ENCODE measurements at regions not wholly inside any gene's neighbourhood (a gene's known extent, or its start where the extent isn't known, plus 50 kb on each side); places are given as distances from the start of the nearest gene placed in this dataset.
"Not testable (repeated sequence)": the region's sequence is repeated elsewhere in the genome, so short reads cannot be mapped to it uniquely, and the experiment has no call there.

DNA sequence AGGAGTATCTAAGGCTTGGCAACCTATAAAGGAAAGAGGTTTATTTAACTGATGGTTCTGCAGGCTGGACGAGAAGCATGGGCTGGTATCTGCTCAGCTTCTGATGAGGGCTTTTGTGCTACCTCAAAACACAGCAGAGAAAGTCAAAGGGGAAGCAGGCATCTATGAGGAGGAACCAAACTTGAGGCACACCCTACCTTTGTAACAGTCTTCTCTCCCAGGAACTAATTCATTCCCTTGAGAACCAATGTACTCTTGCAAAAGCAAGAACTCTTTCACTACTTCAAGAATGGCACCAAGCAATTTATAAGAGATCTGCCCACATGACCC lies 109.0 kb downstream of the CGGBP1 start:
- TF ChIP-seq, protein P1, sequence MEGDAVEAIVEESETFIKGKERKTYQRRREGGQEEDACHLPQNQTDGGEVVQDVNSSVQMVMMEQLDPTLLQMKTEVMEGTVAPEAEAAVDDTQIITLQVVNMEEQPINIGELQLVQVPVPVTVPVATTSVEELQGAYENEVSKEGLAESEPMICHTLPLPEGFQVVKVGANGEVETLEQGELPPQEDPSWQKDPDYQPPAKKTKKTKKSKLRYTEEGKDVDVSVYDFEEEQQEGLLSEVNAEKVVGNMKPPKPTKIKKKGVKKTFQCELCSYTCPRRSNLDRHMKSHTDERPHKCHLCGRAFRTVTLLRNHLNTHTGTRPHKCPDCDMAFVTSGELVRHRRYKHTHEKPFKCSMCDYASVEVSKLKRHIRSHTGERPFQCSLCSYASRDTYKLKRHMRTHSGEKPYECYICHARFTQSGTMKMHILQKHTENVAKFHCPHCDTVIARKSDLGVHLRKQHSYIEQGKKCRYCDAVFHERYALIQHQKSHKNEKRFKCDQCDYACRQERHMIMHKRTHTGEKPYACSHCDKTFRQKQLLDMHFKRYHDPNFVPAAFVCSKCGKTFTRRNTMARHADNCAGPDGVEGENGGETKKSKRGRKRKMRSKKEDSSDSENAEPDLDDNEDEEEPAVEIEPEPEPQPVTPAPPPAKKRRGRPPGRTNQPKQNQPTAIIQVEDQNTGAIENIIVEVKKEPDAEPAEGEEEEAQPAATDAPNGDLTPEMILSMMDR (IDR thresholded peaks at IDR 0.05): no peak
- H3K4me1 Mint-ChIP-seq (ENCODE audit: unreplicated experiment): no peaks in the 10 kb centered on the region
- no peak for DNase-seq (ENCODE audit: extremely low spot score, unreplicated experiment)

DNA sequence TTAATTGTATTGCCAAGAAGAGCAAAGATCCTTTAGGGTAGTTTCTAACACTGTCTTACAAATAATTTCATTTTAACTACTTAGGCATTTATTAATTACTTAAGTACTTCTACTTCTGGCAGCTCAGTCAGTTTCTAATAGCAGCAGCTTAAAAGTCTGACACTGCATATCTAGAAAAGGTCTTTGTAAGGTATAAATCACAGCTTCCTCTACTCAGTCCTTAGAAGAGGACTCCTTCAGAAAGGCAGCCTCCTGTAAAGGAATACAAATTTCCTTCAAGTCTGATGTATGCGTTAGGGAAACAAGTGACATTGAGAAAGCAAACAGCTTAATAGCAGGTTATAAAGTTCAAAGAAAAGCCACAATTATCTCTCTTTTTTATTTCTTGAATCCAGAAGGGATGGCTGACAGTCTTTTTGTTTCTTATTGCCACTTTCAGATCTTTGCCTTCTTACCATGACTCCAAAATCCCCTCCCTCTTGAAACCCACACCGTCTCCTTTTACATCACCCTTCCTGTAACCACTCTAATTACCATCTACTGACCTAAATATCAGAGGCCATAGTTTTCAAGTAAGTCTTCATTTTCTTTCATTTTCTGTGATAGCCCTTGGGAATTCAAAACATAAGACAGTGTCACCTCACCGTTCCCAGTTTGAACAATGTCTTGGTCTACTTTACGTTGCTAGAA lies 109.5 kb downstream of the CGGBP1 start:
- TF ChIP-seq, protein P1 (IDR thresholded peaks at IDR 0.05): no peak
- DNase-seq (ENCODE audit: extremely low spot score, unreplicated experiment): no peak
- Mint-ChIP-seq H3K4me3 (ENCODE audit: unreplicated experiment) (no peak overlapping the region), H3K36me3 (ENCODE audit: unreplicated experiment) (no peaks in the 10 kb centered on the region), H3K27me3 (ENCODE audit: unreplicated experiment) (peaks cover 10% of the 10 kb centered on the region), H3K4me1 (ENCODE audit: unreplicated experiment) (no peaks in the 10 kb centered on the region), H3K9me3 (ENCODE audit: unreplicated experiment) (no peaks in the 10 kb centered on the region), H3K27ac (ENCODE audit: unreplicated experiment) (no peak overlapping the region)

More for the DNA sequence above, 109.0 kb downstream of the CGGBP1 start:
- Mint-ChIP-seq H3K36me3 (ENCODE audit: unreplicated experiment) (no peaks in the 10 kb centered on the region), H3K9me3 (ENCODE audit: unreplicated experiment) (no peaks in the 10 kb centered on the region), H3K27ac (ENCODE audit: unreplicated experiment) (no peak overlapping the region), H3K4me3 (ENCODE audit: unreplicated experiment) (no peak overlapping the region), H3K27me3 (ENCODE audit: unreplicated experiment) (peaks cover 10% of the 10 kb centered on the region)

DNA sequence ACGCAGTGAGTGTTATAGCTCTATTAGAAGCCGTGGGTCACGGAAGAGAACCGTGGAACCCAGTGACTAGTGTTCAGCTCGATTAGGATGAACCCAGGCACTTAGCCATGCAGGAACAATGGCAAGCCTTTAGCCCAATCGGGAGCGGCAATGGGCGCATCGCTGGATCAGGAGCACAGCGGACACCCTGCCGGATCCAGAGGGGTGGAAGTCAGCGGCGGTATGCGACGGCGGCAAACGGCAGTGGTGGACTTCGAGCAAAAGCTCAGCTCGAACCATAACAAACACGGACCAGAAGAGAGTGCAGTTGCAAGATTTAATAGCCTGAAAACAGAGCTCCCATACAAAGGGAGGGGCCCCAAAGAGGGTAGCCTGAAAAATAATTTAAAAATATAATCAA lies 112.8 kb downstream of the CGGBP1 start:
- H3K4me1 Mint-ChIP-seq (ENCODE audit: unreplicated experiment); H3K9me3 Mint-ChIP-seq (ENCODE audit: unreplicated experiment): not testable (repeated sequence)

DNA sequence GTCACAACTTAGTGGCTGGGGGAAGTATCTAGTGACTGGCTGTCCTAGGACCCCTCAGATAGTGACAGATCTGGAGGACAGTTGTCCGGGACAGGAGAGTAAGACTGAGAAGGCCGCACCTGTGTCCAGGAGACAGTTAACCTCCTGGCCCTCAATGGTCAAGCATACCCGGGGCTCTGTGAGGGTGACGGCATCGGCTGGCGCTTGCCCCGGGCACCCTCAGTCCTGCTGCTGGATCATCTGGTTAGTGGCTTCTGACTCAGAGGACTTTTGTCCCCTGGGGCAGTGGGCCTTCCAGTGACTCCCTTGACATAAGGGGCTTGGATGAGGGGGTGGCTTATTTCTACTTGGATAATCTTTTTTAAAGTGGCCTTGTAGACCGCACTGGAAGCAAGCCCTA lies 116.5 kb downstream of the CGGBP1 start:
- not testable (repeated sequence) for H3K36me3 Mint-ChIP-seq (ENCODE audit: unreplicated experiment); DNase-seq (ENCODE audit: extremely low spot score, unreplicated experiment); H3K4me3 Mint-ChIP-seq (ENCODE audit: unreplicated experiment); H3K27me3 Mint-ChIP-seq (ENCODE audit: unreplicated experiment); H3K9me3 Mint-ChIP-seq (ENCODE audit: unreplicated experiment); H3K27ac Mint-ChIP-seq (ENCODE audit: unreplicated experiment); H3K4me1 Mint-ChIP-seq (ENCODE audit: unreplicated experiment)

More for the DNA sequence above, 112.8 kb downstream of the CGGBP1 start:
- H3K4me3 Mint-ChIP-seq (ENCODE audit: unreplicated experiment); H3K27ac Mint-ChIP-seq (ENCODE audit: unreplicated experiment); H3K36me3 Mint-ChIP-seq (ENCODE audit: unreplicated experiment); DNase-seq (ENCODE audit: extremely low spot score, unreplicated experiment); H3K27me3 Mint-ChIP-seq (ENCODE audit: unreplicated experiment): not testable (repeated sequence)

DNA sequence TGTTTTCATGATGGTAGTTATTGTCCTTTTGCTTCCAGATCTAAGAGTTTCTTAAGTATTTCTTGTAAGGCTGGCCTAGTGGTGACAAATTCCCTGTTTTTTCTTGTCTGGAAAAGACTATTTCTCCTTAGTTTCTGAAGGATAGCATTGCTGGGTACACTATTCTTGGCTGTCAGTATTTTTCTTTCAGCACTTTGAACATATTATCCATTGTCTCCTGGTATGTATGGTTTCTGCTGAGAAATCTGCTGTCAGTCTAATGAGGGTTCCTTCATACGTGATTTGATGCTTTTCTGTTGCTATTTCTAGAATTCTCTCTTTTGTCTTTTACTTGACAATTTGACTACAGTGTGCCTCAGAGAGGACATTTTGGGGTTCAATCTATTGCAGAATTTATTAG lies 134.3 kb downstream of the CGGBP1 start:
- TF ChIP-seq, protein P1 (IDR thresholded peaks at IDR 0.05): no peak
- Mint-ChIP-seq H3K36me3 (ENCODE audit: unreplicated experiment) (no peaks in the 10 kb centered on the region), H3K27ac (ENCODE audit: unreplicated experiment) (no peak overlapping the region), H3K27me3 (ENCODE audit: unreplicated experiment) (no peaks in the 10 kb centered on the region), H3K4me3 (ENCODE audit: unreplicated experiment) (no peak overlapping the region), H3K4me1 (ENCODE audit: unreplicated experiment) (no peaks in the 10 kb centered on the region), H3K9me3 (ENCODE audit: unreplicated experiment) (peaks cover 23% of the 10 kb centered on the region)
- no peak for DNase-seq (ENCODE audit: extremely low spot score, unreplicated experiment)

DNA sequence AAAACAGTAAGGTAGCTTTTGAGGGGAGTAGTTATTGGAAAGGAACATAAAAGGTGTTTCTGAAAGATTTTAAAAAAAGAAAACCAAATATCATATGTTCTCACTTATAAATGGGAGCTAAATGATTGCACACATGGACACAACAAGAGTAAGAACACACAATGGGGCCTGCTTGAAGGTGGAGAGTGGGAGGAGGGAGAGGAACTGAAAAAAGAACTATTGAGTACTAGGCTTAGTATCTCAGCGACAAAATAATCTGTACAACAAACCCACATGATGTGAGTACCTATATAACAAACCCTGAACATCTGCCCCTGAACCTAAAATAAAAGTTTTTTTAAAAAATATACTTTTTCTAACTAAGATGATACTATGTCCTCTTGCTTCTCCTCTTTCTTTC lies 138.3 kb downstream of the CGGBP1 start:
- no peak overlapping the region for H3K27ac Mint-ChIP-seq (ENCODE audit: unreplicated experiment)
- H3K4me1 Mint-ChIP-seq (ENCODE audit: unreplicated experiment): no peaks in the 10 kb centered on the region
- H3K9me3 Mint-ChIP-seq (ENCODE audit: unreplicated experiment): peaks cover 22% of the 10 kb centered on the region
- no peaks in the 10 kb centered on the region for H3K27me3 Mint-ChIP-seq (ENCODE audit: unreplicated experiment)
- no peak for DNase-seq (ENCODE audit: extremely low spot score, unreplicated experiment)
- TF ChIP-seq, protein P1 (IDR thresholded peaks at IDR 0.05): no peak
- H3K36me3 Mint-ChIP-seq (ENCODE audit: unreplicated experiment): no peaks in the 10 kb centered on the region
- H3K4me3 Mint-ChIP-seq (ENCODE audit: unreplicated experiment): no peak overlapping the region

All from osteocyte (in vitro differentiated cells).